ENCODE measurements at regions not wholly inside any gene's neighbourhood (a gene's known extent, or its start where the extent isn't known, plus 50 kb on each side); places are given as distances from the start of the nearest gene placed in this dataset.

GRCh38 chr6:18062733-18063132 lies 59.7 kb downstream of the NHLRC1 start:
- H3K27me3 ChIP-seq: no peaks in the 10 kb centered on the region
- H3K4me1 ChIP-seq: peaks cover 0 to 17% (median 0%) of the 10 kb centered on the region in 3 donors
- H3K27ac ChIP-seq: peak overlapping the region in 2 of 4 donors; percentile 57 to 58
- H3K36me3 ChIP-seq: no peaks in the 10 kb centered on the region
- WGBS, 2 donors (ENCODE audit: low coverage in 1 of 2): 9 to 13% methylated on average over 1 of the region's 1 CpG
- ATAC-seq: peak; percentile 39
- no peaks in the 10 kb centered on the region for H3K9me3 ChIP-seq
- TF ChIP-seq EP300 (IDR thresholded peaks at IDR 0.05): no peak
- TF ChIP-seq CTCF (IDR thresholded peaks at IDR 0.05): no peak
- TF ChIP-seq POLR2A (IDR thresholded peaks at IDR 0.05): no peak
- peak; percentile 43 for TF ChIP-seq POLR2AphosphoS5 (IDR thresholded peaks at IDR 0.05)
- no peak overlapping the region for H3K4me3 ChIP-seq

- no peak overlapping the region for H3K4me3 ChIP-seq
- ATAC-seq: no peak
These were observed 64.0 kb downstream of the NHLRC1 start for GRCh38 chr6:18058429-18058828.

GRCh38 chr6:18055714-18056382 lies 66.6 kb downstream of the NHLRC1 start:
- Histone ChIP-seq H3K4me1 (peaks cover 0 to 10% (median 0%) of the 10 kb centered on the region in 3 donors), H3K36me3 (no peaks in the 10 kb centered on the region), H3K27me3 (no peaks in the 10 kb centered on the region), H3K4me3 (no peak overlapping the region), H3K27ac (no peak overlapping the region), H3K9me3 (no peaks in the 10 kb centered on the region)
- WGBS, 2 donors (ENCODE audit: low coverage in 1 of 2): 100% methylated on average over 4 of the region's 4 CpGs
- TF ChIP-seq POLR2AphosphoS5 (IDR thresholded peaks at IDR 0.05) (no peak), POLR2A (IDR thresholded peaks at IDR 0.05) (no peak), CTCF (IDR thresholded peaks at IDR 0.05) (no peak), EP300 (IDR thresholded peaks at IDR 0.05) (no peak)
- ATAC-seq: no peak

More at GRCh38 chr6:18058429-18058828, 64.0 kb downstream of the NHLRC1 start:
- H3K27ac ChIP-seq: no peak overlapping the region
- no peaks in the 10 kb centered on the region for H3K9me3 ChIP-seq
- TF ChIP-seq EP300 (IDR thresholded peaks at IDR 0.05) (no peak), CTCF (IDR thresholded peaks at IDR 0.05) (no peak), POLR2A (IDR thresholded peaks at IDR 0.05) (no peak), POLR2AphosphoS5 (IDR thresholded peaks at IDR 0.05) (no peak)
- H3K36me3 ChIP-seq: no peaks in the 10 kb centered on the region
- WGBS, 2 donors (ENCODE audit: low coverage in 1 of 2): 84 to 87% methylated on average over 4 to 5 of the region's 5 CpGs
- no peaks in the 10 kb centered on the region for H3K27me3 ChIP-seq
- peaks cover 0 to 23% (median 0%) of the 10 kb centered on the region in 3 donors for H3K4me1 ChIP-seq

GRCh38 chr6:18055098-18055497 lies 67.4 kb downstream of the NHLRC1 start:
- no peak for ATAC-seq

More at GRCh38 chr6:18055098-18055497, 67.4 kb downstream of the NHLRC1 start:
- peaks cover 0 to 10% (median 0%) of the 10 kb centered on the region in 3 donors for H3K4me1 ChIP-seq
- H3K9me3 ChIP-seq: no peaks in the 10 kb centered on the region
- TF ChIP-seq CTCF (IDR thresholded peaks at IDR 0.05) (no peak), POLR2AphosphoS5 (IDR thresholded peaks at IDR 0.05) (no peak), EP300 (IDR thresholded peaks at IDR 0.05) (no peak)
- H3K27ac ChIP-seq: no peak overlapping the region
- no peaks in the 10 kb centered on the region for H3K27me3 ChIP-seq
- H3K4me3 ChIP-seq: no peak overlapping the region
- no peaks in the 10 kb centered on the region for H3K36me3 ChIP-seq

Data from gastroesophageal sphincter (tissue), 4 donors.